Mammary epithelial cell (primary cell): ENCODE measurements at regions not wholly inside any gene's neighbourhood (a gene's known extent, or its start where the extent isn't known, plus 50 kb on each side); places are given as distances from the start of the nearest gene placed in this dataset.
"Not testable (repeated sequence)": the region's sequence is repeated elsewhere in the genome, so short reads cannot be mapped to it uniquely, and the experiment has no call there.

Source experiments
- EZH2 ChIP-seq: IDR thresholded peaks from 2 replicates; pipeline ENCODE4 v1.6.1; 2012; ENCODE audit warnings: low read length, inconsistent platforms, borderline replicate concordance
- TF ChIP-seq, protein P1 (sequence below), 2 donors: IDR thresholded peaks in 1 of 2; conservative IDR thresholded peaks in 1 of 2; 2 replicates each; pipeline ENCODE4 v1.5.1; 2011 to 2012; ENCODE audit warnings: inconsistent platforms in 2 of 2, low read length in 2 of 2, mild to moderate bottlenecking in 2 of 2, control low read depth in 1 of 2, low read depth in 1 of 2; ENCODE audit not compliant: insufficient read depth in 1 of 2; ENCODE audit errors: extremely low read depth in 1 of 2

DNA sequence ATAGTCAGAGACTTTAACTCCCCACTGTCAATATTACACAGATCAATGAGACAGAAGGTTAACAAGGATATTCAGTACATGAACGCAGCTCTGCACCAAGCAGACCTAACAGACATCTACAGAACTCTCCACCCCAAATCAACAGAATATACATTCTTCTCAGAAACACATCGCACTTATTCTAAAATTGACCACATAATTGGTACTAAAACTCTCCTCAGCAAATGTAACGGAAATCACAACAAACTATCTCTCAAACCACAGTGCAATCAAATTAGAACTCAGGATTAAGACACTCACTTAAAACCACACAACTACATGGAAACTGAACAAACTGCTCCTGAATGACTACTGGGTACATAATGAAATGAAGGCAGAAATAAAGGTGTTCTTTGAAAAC is 341.3 kb upstream of the PTGER4 start:
- TF ChIP-seq, protein P1, sequence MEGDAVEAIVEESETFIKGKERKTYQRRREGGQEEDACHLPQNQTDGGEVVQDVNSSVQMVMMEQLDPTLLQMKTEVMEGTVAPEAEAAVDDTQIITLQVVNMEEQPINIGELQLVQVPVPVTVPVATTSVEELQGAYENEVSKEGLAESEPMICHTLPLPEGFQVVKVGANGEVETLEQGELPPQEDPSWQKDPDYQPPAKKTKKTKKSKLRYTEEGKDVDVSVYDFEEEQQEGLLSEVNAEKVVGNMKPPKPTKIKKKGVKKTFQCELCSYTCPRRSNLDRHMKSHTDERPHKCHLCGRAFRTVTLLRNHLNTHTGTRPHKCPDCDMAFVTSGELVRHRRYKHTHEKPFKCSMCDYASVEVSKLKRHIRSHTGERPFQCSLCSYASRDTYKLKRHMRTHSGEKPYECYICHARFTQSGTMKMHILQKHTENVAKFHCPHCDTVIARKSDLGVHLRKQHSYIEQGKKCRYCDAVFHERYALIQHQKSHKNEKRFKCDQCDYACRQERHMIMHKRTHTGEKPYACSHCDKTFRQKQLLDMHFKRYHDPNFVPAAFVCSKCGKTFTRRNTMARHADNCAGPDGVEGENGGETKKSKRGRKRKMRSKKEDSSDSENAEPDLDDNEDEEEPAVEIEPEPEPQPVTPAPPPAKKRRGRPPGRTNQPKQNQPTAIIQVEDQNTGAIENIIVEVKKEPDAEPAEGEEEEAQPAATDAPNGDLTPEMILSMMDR (conservative IDR thresholded peaks at IDR 0.05 in 1 of 2, IDR thresholded peaks at IDR 0.05 in 1 of 2; ENCODE audit: extremely low read depth in 1 of 2, insufficient read depth in 1 of 2, low read depth in 1 of 2, low read length in 2 of 2): not testable (repeated sequence)
- not testable (repeated sequence) for TF ChIP-seq EZH2
